ENCODE measurements at regions not wholly inside any gene's neighbourhood (a gene's known extent, or its start where the extent isn't known, plus 50 kb on each side); places are given as distances from the start of the nearest gene placed in this dataset.
"Not testable (repeated sequence)": the region's sequence is repeated elsewhere in the genome, so short reads cannot be mapped to it uniquely, and the experiment has no call there.

DNA sequence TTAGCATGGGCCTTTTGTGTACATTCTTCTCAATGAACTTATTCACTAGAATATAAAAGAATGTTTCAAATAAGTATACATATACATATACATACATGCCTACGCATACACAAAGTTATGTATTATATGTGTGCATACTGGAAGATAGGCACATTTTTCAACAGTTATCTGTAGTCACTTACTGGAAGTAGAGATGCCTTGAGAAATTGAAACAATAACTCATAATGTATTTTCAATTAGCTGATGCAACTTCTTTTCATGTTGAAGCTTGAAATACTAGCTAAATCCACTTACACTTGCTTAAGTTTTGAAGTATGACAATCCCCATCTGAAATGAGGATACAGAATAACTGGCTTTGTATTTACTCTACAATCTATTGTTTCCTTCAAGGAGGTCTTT is 469.0 kb upstream of the PTGER4 start:
- DNase-seq: no peak

DNA sequence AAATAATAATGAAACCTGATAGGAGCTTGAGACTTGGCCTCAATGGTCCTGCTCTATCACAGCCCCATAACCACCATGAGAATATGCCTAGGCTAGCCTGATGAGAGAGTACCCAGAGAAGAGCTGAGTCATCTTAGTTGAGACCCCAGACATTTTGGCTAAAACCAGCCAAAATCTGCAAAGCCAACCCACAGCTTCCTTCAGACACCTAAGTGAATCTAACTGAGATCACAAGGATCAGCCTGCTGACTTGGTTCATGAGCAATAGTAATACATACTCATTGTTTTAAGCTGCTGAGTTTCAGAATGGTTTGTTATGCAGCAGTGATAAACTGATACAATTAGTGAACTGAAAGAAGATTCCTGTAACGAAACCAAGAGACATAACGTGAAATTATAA is 473.7 kb upstream of the PTGER4 start:
- DNase-seq: no peak

DNA sequence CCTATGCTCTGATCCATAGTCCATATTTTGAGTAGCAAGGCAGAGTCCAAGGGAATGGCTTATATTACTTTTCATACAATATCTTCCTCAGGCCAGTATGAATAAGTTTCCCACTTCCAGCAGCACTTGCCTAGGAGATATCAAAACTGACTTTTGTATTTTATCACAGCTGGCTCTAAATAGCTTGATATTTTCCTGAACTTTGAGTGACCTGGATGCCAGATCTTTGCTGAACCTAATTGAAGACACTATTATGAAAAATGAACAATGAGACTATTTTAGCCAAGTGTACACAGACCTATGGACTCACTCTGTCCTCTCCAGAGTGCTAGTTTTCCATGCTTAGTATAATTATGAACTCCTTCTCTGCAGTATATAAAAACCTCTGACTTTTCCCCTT is 475.6 kb upstream of the PTGER4 start:
- no peak for DNase-seq

DNA sequence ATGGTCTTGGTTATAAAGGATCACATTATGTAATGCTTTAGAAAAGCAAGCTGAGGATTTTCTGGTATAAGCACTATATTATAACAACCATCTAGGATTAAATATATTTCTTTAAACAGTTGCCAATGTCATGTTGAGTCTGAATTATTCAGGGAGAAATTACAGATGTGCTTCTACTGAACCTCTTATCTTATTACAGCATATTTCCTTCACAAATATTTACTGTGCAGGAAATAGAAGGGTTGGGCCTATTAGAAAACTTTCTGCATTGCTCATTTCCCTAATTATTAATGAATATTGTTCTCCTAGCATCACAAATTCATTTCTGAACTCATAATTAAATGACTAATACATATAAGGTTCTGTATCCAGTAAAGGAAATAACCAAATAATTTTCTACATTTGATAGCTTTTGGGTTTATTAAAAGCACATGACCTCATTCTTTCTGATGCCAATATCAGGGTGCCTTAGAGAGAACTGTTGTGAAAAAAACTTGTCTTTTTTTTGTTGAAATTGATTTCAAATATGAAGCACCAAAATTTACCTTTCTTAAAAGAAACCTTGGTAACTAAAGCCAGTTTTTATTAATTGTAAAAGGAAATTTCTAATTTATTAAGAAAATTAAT is 476.8 kb upstream of the PTGER4 start:
- DNase-seq: no peak

DNA sequence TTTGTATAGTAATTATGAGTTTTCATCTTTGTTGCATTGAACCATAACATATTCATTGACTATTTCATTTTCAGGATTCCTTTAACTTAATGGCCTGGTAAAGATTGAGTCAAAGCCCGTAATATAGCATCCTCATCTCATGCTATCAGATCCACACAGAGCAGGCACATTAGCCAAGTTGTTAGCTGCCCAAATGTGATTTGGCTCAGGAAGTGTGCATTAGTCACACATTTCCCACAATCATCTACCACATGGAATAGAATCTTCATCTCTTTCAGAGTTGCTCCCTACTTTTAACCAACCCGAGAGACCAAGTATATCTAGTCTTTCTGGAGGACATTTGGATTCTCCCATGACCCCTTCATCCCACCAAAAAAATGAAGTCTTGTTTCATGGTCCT is 481.0 kb upstream of the PTGER4 start:
- no peak for DNase-seq

DNA sequence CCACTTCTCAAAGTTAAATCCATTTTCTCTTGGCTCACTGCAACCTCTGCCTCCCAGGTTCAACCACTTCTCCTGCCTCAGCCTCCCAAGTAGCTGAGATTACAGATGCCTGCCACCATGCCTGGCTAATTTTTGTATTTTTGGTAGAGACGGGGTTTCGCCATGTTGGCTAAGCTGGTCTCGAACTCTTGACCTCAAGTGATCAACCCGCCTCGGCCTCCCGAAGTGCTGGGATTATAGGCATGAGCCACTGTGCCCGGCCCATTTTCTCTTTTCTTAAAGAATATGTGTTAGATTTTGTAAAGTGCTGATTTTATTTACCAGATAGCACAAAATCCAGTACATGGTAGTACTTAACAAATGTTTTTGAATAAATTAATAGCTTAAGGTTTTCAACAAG is 484.1 kb upstream of the PTGER4 start:
- DNase-seq: not testable (repeated sequence)

DNA sequence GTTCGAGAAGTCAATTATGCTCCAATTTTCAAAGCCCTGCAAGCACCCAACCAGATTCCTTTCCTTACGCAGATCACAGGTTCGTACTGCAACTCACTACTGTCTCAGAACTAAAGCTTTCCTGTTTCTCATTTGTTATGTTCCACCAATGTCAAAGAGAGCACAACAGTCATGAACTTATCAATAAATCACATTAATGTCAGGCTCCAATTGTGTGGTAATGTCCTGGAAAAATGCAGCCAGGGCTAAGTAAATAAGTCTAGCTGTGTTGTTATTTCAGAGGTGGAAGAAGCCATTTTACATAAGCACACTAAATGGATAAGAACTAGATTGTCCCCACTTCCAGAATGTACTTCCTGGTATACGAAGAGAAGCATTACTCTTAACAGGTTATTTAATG is 488.6 kb upstream of the PTGER4 start:
- DNase-seq: no peak

DNA sequence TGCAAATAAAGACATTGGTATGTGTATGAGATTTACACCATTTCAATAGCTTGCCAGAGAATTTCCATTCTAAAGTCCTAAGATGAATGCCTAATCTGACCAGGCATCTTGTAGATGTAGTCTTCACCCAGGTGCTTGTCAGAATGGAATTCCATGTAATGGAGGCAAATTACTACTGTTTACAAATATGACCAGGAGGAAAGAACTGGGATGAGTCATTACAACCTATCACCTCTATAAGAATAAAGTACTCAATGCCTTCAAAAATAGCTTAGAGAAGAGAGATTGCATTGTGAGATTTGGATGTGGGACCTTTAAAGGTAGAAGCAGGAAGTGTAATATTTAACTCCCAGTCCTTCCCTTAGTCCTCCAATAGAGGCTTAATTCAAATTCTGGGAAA is 507.0 kb upstream of the PTGER4 start:
- no peak for DNase-seq

DNA sequence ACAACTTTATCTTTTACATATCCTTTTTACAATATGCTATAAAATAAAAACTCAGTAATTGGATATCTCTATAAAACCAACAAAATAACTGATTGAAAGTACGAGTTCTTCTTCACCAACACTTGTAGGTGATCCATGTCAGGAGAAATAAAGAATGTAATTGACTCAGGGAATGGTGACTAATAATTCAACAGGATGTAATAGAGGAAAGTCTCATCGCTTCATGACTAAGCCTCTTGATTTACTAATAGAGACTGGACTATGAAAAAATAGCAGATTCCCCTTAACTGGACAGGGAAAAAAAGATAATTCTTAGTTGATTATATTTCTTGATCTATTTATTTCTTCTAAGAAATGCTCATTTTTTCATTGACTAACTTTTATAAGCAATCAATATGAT is 507.7 kb upstream of the PTGER4 start:
- no peak for DNase-seq

DNA sequence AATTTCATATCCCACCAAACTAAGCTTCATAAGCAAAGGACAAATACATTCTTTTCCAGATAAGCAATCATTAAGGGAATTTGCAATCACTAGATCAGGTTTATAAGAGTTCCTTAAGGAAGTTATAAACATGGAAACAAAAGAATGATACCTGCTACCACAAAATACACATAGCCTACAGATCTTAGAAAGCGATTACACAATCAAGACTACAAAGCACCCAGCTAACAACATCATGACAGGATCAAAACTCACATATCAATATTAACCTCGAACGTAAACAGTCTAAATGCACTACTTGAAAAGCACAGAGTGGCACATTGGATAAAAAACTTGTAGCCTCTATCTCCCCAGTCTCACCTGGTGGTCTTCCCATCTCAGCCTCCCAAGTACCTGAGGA is 512.4 kb upstream of the PTGER4 start:
- DNase-seq: no peak

DNA sequence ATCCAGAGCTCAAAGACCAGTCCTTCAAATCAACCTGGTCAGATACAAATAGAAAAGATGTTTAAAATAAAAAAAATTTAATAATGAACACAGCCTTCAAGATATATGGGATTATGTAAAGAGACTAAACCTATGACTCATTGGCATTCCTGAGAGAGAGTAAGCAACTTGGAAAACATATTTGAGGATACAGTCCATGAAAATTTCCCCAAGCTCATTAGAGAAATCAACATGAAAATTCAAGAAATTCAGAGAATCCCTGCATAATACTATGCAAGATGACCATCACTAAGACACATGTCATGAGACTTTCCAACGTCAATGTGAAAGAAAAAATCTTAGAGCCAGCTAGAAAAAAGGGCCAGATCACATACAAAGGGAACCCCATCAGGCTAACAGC is 512.9 kb upstream of the PTGER4 start:
- no peak for DNase-seq

DNA sequence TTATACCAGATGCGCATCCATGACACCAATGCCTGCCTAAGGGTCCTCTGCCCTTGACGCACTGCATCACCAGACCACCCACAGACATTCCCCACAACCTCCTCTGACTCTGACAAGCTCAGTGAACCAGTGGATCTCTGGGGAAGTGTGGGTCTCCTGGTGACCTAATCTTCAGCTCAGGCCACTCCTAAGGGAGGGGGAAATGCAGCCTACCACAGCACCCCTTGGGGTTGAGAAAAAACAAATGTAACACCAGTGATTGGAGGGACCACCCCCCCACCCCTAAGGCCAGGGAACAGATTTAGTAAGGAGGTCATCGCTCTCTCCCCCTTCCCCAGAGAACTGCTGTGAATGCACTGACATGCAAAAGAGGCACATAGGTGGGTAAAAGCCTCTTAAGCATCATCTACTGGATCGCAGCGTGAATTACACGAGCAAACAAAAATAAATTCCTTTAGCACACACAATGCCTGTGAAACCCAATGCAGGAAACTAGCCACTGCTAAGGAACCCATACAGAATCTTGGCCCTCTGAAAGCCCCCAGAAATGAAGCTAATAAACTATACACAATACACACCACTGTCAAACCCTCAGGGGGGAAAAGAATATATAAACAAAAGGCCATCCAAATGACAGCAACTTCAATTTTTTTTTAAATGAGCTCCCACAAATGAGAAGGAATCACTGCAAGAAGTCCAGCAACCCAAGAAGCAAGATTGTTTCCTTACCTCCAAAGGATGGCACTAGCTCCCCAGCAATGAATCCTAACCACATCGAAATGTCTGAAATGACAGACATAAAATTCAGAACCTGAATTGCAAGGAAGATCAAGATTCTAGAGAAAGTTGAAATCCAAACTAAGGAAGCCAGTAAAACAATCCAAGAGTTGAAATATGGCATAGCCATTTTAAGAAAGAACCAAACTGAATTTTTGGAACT is 513.7 kb upstream of the PTGER4 start:
- DNase-seq: no peak

DNA sequence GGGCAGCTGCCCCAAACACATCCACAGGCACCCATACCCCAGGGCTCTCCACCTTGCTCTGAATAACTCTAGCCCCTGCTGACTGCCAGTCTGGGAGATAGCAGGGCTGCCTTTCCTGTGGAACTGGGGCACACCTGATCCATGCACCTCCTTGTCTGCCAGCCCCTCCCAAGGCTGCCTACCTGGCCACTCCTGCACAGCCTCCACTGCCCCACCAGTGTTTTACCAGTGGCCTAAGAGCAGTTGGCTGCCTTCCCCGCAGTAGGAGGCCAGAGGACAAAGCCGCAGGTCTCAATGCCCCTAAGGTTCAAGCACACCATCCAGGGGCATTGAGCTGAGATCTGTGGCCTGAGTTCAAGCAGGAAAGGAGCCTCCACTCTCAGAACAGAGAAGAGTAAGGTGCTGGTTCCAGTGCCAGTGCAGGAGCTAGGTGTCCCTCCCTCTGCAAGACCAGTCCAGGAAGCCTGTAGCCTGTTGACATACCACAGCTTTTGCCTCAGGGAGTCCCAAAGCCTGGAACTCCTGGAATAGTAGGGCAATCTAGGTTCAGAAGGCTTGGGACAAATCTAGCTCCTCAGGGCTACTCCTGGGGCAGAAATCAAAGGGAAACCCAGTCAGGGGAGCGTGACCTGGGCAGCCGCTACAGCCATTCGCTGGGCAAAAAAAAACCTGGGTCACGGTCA is 514.5 kb upstream of the PTGER4 start:
- DNase-seq: no peak

DNA sequence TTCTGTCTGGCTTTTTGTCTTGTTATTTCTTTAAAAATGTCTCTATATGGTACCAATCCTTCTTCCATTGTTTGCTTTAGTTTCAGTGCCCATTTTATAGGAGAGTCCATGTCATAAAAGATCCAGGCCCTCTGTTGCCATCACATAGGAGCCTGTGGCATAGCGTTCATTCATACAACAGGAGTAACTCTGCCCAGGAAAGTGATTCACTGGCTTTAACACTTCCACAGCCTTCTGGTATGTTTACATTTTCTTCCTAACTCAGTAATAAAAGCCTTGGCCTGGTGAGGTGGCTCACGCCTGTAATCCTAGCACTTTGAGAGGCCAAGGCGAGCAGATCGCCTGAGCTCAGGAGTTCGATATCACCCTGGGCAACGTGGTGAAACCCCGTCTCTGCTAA is 519.3 kb upstream of the PTGER4 start:
- DNase-seq: no peak

DNA sequence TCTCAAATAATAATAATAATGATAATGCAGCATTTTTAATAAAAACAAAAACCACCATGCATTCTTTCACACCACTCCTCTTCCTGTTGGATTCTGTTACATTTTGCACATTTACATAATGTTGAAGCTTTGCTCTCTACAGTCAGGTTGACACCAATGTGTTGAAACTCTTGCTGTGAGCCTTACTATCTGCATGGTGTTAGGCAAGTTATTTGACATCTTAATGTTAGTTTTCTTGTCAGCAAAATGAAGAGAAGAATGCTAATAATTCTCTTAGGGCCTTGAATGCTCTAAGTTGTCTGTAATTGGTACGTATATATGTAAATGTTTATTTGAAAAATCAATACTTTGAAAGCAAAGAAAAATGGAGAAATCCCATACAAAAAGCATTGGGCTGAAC is 525.5 kb upstream of the PTGER4 start:
- DNase-seq: no peak

DNA sequence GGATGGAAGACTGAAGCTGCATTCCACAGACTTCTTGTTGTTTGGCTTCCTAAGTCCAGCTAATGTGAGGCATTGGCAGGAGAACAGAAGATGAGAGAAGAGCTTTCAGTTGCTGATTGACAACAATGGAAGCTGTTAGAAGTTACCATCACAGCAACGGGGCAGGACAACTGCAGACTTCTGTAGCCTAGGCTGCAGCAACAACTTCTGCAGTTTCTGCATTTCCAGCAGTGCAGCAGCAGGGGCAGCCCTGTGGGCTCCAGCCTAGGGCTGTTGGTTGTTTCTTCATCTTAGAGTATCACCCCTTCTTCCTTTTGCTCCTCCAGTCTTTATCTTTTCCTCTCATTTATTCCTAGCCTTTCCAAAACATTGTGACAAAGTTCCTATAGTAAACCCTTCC is 528.8 kb upstream of the PTGER4 start:
- no peak for DNase-seq

DNA sequence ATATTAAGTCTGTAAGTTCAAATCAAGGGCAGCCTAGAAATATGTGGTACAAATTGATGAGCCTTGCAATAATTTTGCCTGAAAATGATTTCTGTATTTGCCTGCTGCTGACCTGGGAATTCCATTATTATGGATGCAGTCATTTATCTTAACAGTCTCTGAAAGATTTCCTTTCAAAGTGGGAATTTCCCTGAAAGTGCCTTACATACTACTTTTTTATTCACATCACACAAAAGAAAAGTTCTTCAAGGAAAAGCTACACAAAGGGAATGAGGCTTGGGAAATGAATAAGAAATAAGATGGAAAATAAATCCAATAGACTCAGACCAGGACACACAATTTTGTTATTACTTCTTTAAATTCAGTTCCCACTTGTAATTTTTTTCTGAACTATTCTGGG is 537.8 kb upstream of the PTGER4 start:
- DNase-seq: no peak

DNA sequence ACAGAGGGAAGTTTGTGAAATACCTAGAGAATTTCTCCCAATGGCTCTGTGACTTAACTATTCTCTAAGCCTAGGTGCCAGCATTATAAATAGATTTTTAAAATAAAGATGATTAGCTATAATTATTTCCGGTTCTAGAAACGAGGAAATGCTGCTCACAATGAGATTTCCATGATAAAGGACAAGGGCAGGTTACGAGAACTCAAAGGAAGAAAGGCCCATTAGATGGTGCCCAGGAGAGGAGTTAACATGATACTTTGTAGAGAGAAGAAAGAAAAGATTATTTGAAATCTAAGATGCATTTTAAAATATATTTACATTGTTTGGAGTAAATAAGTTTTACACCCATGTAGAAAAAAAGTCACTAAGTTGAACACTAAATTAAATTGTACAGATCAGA is 538.3 kb upstream of the PTGER4 start:
- DNase-seq: no peak

DNA sequence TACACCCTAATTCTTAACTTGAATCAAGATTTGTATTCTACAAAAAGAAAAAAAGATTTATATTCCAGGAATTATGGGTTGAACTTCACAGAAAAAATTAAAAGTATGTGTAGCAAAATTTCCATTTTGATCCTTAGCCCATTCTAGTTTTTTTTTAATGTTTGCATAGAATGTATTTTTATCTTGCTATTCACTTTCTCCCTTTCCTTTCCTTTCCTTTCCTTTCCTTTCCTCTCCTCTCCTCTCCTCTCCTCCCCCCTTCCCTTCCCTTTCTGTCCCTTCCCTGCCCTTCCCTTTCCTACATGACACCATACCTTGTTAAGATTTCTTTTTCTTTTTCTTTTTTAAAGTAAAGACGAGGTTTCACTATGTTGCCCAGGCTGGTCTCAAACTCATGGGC is 542.5 kb upstream of the PTGER4 start:
- DNase-seq: no peak

DNA sequence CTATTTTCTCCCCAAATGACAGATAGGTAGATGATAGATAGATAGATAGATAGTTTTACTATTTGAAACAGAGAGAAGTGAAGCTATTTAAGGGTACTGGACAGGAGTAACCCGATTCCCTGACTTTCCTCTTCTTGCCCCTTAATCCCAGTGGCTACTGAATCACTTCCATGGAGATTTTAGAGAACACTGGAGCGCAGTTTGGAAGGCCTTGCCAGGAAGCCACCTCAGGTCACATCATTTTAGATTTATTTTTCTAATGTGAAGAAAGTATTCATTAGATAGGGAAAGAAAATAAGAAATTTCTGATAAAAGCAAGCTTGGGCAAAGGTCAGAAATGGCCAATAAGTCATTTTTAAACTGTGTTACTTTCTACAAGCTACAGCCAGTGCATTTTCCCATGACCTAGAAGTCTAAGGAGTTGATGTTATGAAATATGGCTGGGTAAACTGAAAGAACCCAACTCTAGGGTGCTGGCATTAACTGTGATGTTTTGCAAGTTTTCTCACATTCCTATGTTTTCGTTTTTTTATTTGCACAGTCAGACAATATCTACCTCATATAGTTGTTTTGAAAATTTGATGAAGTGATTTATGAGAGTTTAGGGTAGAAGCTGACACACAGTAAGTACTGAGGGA is 544.7 kb upstream of the PTGER4 start:
- no peak for DNase-seq

DNA sequence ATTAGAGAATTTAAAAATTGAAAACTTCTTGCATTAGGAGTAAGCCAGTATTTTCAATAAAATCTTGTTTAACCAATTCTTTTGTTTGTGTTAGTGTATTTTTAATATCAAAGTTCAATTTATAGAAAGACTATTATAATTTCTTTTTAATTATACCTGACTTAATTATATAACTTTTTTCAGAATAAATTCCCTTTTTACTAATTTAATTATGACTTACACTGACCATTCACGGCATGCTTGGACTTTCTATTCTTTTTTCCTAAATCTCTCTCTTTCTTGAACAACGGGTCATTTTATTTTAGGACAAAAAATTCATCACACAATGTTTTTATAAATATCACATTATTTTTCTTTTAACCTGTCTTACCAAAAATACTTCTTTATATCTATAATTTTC is 555.3 kb upstream of the PTGER4 start:
- DNase-seq: no peak

DNA sequence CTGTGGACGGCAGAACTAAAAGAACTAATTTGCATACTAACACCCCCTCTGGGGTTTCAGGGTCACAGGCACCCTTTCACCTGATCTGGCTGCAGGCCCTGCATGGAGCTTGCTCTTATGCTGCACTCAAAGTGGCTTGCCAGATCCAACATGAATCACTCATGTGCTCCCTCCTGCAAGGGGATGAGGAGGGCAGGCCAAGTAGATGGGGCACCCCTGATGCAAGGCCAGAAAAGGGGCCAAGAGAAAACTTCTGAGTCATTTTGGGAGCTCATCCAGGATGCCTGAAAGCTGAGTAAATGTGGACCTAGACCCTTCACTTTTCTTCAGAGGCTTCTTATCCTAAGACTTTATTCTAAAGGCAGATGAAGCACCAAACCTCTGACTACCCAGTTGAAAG is 558.5 kb upstream of the PTGER4 start:
- no peak for DNase-seq

DNA sequence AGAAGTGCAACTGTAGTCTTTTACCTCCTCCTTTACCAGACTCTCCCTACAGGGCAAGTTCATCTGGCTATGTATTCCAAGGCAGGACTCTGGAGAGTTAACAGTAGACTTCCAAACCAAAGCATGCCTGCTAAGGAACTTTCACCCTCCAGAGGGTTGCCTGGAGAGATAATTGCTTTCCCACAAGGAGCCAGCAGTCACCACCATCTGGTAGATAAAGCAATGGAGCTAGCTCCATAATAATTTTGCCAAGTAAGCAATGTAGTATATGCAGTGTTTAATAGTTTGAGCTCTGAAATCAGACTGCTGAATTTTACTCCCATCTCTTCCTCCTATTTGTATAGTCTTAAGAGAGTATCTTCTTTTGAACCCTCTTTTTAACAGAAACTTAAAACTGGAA is 566.8 kb upstream of the PTGER4 start:
- DNase-seq: no peak

DNA sequence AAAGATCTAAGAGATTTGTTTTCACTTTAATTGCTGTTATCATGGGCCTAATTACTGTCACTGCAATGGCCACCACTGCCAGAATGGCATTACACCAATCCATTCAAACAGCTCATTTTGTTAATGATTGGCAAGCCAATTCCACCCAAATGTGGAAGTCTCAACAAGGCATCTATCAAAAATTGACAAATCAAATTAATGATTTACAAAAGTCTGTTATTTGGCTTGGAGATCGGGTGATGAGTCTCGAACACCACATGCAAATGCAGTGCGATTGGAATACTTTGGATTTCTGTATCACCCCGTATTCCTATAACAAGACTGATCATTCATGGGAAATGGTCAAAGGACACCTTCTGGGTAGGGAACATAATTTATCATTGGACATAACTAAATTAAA is 568.7 kb upstream of the PTGER4 start:
- not testable (repeated sequence) for DNase-seq
